H1 (cell line): ENCODE measurements at regions not wholly inside any gene's neighbourhood (a gene's known extent, or its start where the extent isn't known, plus 50 kb on each side); places are given as distances from the start of the nearest gene placed in this dataset.

Experiments
- CTCF ChIA-PET: fragments of 300-600 bp; sonication (Branson Sonifier 250); formaldehyde crosslinking; loops from one replicate; lab custom pipeline; 2021; ENCODE audit not compliant: partially characterized antibody; lab: Charles Lee
- POLR2A ChIA-PET: fragments of 300-600 bp; sonication (Branson Sonifier 250); formaldehyde crosslinking; loops from one replicate; lab custom pipeline; 2021; ENCODE audit warnings: inconsistent platforms; ENCODE audit not compliant: partially characterized antibody; lab: Charles Lee
- DNase-seq, 2 experiments: peaks; one replicate each; pipeline versions ENCODE4 v3.0.0 to v3.0.0-alpha.2; 2010 to 2022; ENCODE audit warnings: low spot score in 2 of 2, low read depth in 1 of 2, mixed read lengths in 1 of 2
- FAIRE-seq: peaks from 2 replicates; lab custom pipeline; 2011; peaks lifted over from hg19 to GRCh38; lab: Jason Lieb, UNC
- H2AFZ ChIP-seq: 2 replicates; pipeline ENCODE4 v1.8.1; 2012; ENCODE audit warnings: low read length, inconsistent platforms
- H2AK5ac ChIP-seq: 2 replicates; pipeline ENCODE4 v1.6.1; 2013; ENCODE audit warnings: low read depth, low read length
- H2BK120ac ChIP-seq: replicated peaks from 2 replicates; pipeline ENCODE3; 2013; ENCODE audit warnings: low read depth, low read length, inconsistent platforms
- H2BK12ac ChIP-seq: 2 replicates; pipeline ENCODE4 v1.6.1; 2013; ENCODE audit warnings: low read depth, low read length
- H2BK15ac ChIP-seq: 2 replicates; pipeline ENCODE4 v1.6.1; 2013; ENCODE audit warnings: low read length
- H2BK20ac ChIP-seq: 2 replicates; pipeline ENCODE4 v1.6.1; 2013; ENCODE audit warnings: low read length
- H2BK5ac ChIP-seq: 2 replicates; pipeline ENCODE4 v1.6.1; 2013; ENCODE audit warnings: low read depth, low read length
- H3K14ac ChIP-seq: 2 replicates; pipeline ENCODE4 v1.6.1; 2013; ENCODE audit warnings: inconsistent platforms; ENCODE audit not compliant: insufficient read length
- H3K18ac ChIP-seq: 2 replicates; pipeline ENCODE4 v1.6.1; 2013; ENCODE audit warnings: low read length; ENCODE audit errors: extremely low read depth
- H3K23ac ChIP-seq: 2 replicates; pipeline ENCODE4 v1.6.1; 2013; ENCODE audit warnings: inconsistent platforms; ENCODE audit not compliant: insufficient read length
- H3K23me2 ChIP-seq: 2 replicates; pipeline ENCODE4 v1.6.1; 2013; ENCODE audit warnings: low read depth, low read length
- H3K27ac ChIP-seq: 2 replicates; pipeline ENCODE4 v1.6.1; 2011; ENCODE audit warnings: low read depth, low read length, inconsistent platforms
- H3K27me3 ChIP-seq, 4 experiments: replicated peaks in 1 of 4; 1 replicate in 1 of 4; 2 replicates in 3 of 4; pipeline versions ENCODE4 v1.6.1 to v1.8.1; 2011 to 2013; ENCODE audit warnings: low read length in 3 of 4, mild to moderate bottlenecking in 3 of 4, inconsistent platforms in 2 of 4, mixed read lengths in 2 of 4, moderate library complexity in 1 of 4; ENCODE audit not compliant: control insufficient read depth in 3 of 4, insufficient read depth in 3 of 4; ENCODE audit errors: extremely low read depth in 1 of 4
- H3K36me3 ChIP-seq, 4 experiments: 2 replicates each; pipeline versions ENCODE4 v1.6.1 to v1.8.1; 2011 to 2013; ENCODE audit warnings: mild to moderate bottlenecking in 4 of 4, low read length in 3 of 4, moderate library complexity in 2 of 4, control low read depth in 1 of 4, inconsistent platforms in 1 of 4; ENCODE audit not compliant: insufficient read depth in 4 of 4, control insufficient read depth in 2 of 4
- H3K4ac ChIP-seq: replicated peaks from 2 replicates; pipeline ENCODE3; 2013; ENCODE audit warnings: low read length, low read depth, mixed read lengths, inconsistent platforms; ENCODE audit not compliant: insufficient read length
- H3K4me1 ChIP-seq, 4 experiments: replicated peaks in 1 of 4; 1 replicate in 1 of 4; 2 replicates in 3 of 4; pipeline versions ENCODE4 v1.6.1 to v1.8.1; 2011 to 2013; ENCODE audit warnings: low read length in 3 of 4, inconsistent platforms in 2 of 4, mixed read lengths in 1 of 4; ENCODE audit not compliant: insufficient read depth in 4 of 4, control insufficient read depth in 3 of 4
- H3K4me2 ChIP-seq, 2 experiments: 2 replicates each; pipeline versions ENCODE4 v1.6.1 to v1.8.1; 2011 to 2013; ENCODE audit warnings: low read depth in 2 of 2, low read length in 2 of 2, control low read depth in 1 of 2, inconsistent platforms in 1 of 2, mild to moderate bottlenecking in 1 of 2; ENCODE audit not compliant: insufficient read depth in 1 of 2
- H3K4me3 ChIP-seq, 4 experiments: fragments of 200-600, 300-600 bp in 1 of 4; sonication (generic), shearing (Covaris generic), sonication (Bioruptor Twin) in 1 of 4; 2 replicates each; pipeline versions ENCODE4 v1.5.1 to v1.8.1; 2011 to 2016; ENCODE audit warnings: low read length in 4 of 4, low read depth in 3 of 4, control low read depth in 2 of 4, inconsistent platforms in 2 of 4, mild to moderate bottlenecking in 2 of 4, mixed read lengths in 1 of 4, moderate library complexity in 1 of 4; ENCODE audit not compliant: insufficient read depth in 2 of 4; ENCODE audit errors: extremely low read depth in 1 of 4
- H3K56ac ChIP-seq: replicated peaks from 2 replicates; pipeline ENCODE3; 2013; ENCODE audit warnings: low read depth, mild to moderate bottlenecking, mixed read lengths, low read length, inconsistent platforms; ENCODE audit not compliant: insufficient read length
- H3K79me1 ChIP-seq: 2 replicates; pipeline ENCODE4 v1.6.1; 2013; ENCODE audit warnings: low read depth, low read length, control low read depth
- H3K79me2 ChIP-seq, 2 experiments: 2 replicates each; pipeline versions ENCODE4 v1.6.1 to v1.8.1; 2012 to 2013; ENCODE audit warnings: low read length in 2 of 2, mild to moderate bottlenecking in 2 of 2, inconsistent platforms in 1 of 2; ENCODE audit not compliant: insufficient read depth in 2 of 2, control insufficient read depth in 1 of 2
- H3K9ac ChIP-seq, 4 experiments: replicated peaks in 1 of 4; 1 replicate in 1 of 4; 2 replicates in 3 of 4; pipeline versions ENCODE4 v1.6.1 to v1.8.1; 2011 to 2013; ENCODE audit warnings: low read depth in 3 of 4, low read length in 3 of 4, control low read depth in 2 of 4, mild to moderate bottlenecking in 2 of 4, moderate library complexity in 2 of 4, inconsistent platforms in 1 of 4; ENCODE audit errors: extremely low read depth in 1 of 4
- H3K9me3 ChIP-seq, 2 experiments: 2 replicates each; pipeline versions ENCODE4 v1.6.1 to v1.8.1; 2012 to 2013; ENCODE audit warnings: mild to moderate bottlenecking in 2 of 2, moderate library complexity in 2 of 2, control low read depth in 1 of 2, inconsistent platforms in 1 of 2, low read depth in 1 of 2, low read length in 1 of 2, mixed read lengths in 1 of 2; ENCODE audit not compliant: insufficient read depth in 2 of 2
- H4K20me1 ChIP-seq, 2 experiments: replicated peaks in 1 of 2; 2 replicates each; pipeline versions ENCODE3 to v1.8.1; 2011 to 2013; ENCODE audit warnings: inconsistent platforms in 2 of 2, low read length in 2 of 2, mild to moderate bottlenecking in 1 of 2; ENCODE audit not compliant: insufficient read depth in 2 of 2, control insufficient read depth in 1 of 2
- H4K5ac ChIP-seq: 2 replicates; pipeline ENCODE4 v1.6.1; 2013; ENCODE audit warnings: low read length, low read depth, mixed read lengths, inconsistent platforms; ENCODE audit not compliant: insufficient read length
- H4K8ac ChIP-seq: 2 replicates; pipeline ENCODE4 v1.8.0; 2013; ENCODE audit warnings: mild to moderate bottlenecking, moderate library complexity, low read length, inconsistent platforms; ENCODE audit not compliant: insufficient read depth; ENCODE audit errors: extremely low read depth
- H4K91ac ChIP-seq: replicated peaks from 2 replicates; pipeline ENCODE3; 2013; ENCODE audit warnings: low read length, mixed read lengths, inconsistent platforms; ENCODE audit not compliant: insufficient read length
- CEBPB ChIP-seq: IDR thresholded peaks from 2 replicates; pipeline ENCODE4 v1.6.1; 2012; ENCODE audit warnings: low read depth, low read length
- CHD2 ChIP-seq: IDR thresholded peaks from 2 replicates; pipeline ENCODE4 v1.6.1; 2012; ENCODE audit warnings: low read length, improper control_type of control experiment
- CTBP2 ChIP-seq: IDR thresholded peaks from 2 replicates; pipeline ENCODE4 v1.7.0; 2011; ENCODE audit warnings: borderline replicate concordance, mild to moderate bottlenecking, moderate library complexity, mixed read lengths, low read length; ENCODE audit not compliant: insufficient read depth, insufficient read length
- EGR1 ChIP-seq: IDR thresholded peaks from 2 replicates; pipeline ENCODE4 v1.6.1; 2011; ENCODE audit warnings: low read depth, low read length, borderline replicate concordance
- GTF2F1 ChIP-seq: IDR thresholded peaks from 2 replicates; pipeline ENCODE4 v1.6.1; 2012; ENCODE audit warnings: low read depth, low read length, improper control_type of control experiment, borderline replicate concordance
- HDAC2 ChIP-seq, 2 experiments: fragments of 300-600 bp in 1 of 2; sonication (generic) in 1 of 2; IDR thresholded peaks; 2 replicates each; pipeline ENCODE4 v1.6.1; 2011 to 2012; ENCODE audit warnings: low read depth in 2 of 2, low read length in 2 of 2, mild to moderate bottlenecking in 2 of 2, moderate library complexity in 2 of 2, borderline replicate concordance in 1 of 2, inconsistent platforms in 1 of 2
- HDAC6 ChIP-seq: IDR thresholded peaks from one replicate; pipeline ENCODE4 v1.7.1; 2012; ENCODE audit warnings: low read depth, mild to moderate bottlenecking, inconsistent platforms, low read length, moderate library complexity
- NANOG ChIP-seq: IDR thresholded peaks from 2 replicates; pipeline ENCODE4 v1.6.1; 2011; ENCODE audit warnings: low read length, low read depth, mild to moderate bottlenecking, inconsistent platforms; ENCODE audit not compliant: insufficient read depth, poor library complexity, severe bottlenecking
- POU5F1 ChIP-seq: IDR thresholded peaks from 2 replicates; pipeline ENCODE4 v1.6.1; 2011; ENCODE audit warnings: low read depth, mild to moderate bottlenecking, low read length, moderate library complexity
- SIX5 ChIP-seq: IDR thresholded peaks from 2 replicates; pipeline ENCODE4 v1.6.1; 2011; ENCODE audit warnings: mild to moderate bottlenecking, low read depth, low read length
- TAF1 ChIP-seq: IDR thresholded peaks from 2 replicates; pipeline ENCODE4 v1.6.1; 2011; ENCODE audit warnings: mild to moderate bottlenecking, low read depth, low read length
- TCF12 ChIP-seq: IDR thresholded peaks from 2 replicates; pipeline ENCODE4 v1.6.1; 2011; ENCODE audit warnings: low read depth, mild to moderate bottlenecking, low read length
- WGBS, 2 experiments: shearing (Covaris generic) in 1 of 2; methylation state at CpG; one replicate each; pipeline versions ENCODE4 v1.1.6 to v1.1.7; 2013 to 2015; ENCODE audit warnings: low lambda C conversion rate in 2 of 2, mixed read lengths in 2 of 2, inconsistent platforms in 1 of 2, low coverage in 1 of 2, missing lambda C conversion rate in 1 of 2; ENCODE audit not compliant: insufficient replicate concordance in 2 of 2, insufficient coverage in 1 of 2, insufficient read length in 1 of 2; ENCODE audit errors: extremely low coverage in 1 of 2, missing lambda C conversion rate in 1 of 2; 5-methylcytosine and 5-hydroxymethylcytosine counted together
- TF ChIP-seq, protein P1 (sequence below): IDR thresholded peaks from 2 replicates; pipeline ENCODE4 v1.6.1; 2012; ENCODE audit warnings: low read length, inconsistent platforms

DNA sequence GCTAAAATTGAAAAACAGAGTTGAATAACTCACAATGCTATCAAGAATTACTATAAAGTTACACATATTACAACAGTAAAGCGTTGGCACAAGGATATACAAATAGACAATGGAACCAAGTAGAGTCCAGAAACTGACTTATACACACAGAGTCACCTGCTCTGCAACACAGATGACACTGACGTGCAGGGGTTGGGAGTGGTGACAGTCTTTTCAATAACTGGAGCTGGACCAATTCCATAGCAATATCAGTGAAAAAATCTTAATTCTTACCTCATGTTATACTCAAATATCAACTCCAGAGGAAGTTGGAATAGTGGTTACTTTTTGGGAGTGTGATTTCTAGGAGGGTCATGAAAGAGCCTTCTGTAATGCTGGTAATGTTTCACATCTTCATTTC is 62.5 kb upstream of the NPY start:
- ChIA-PET CTCF (interaction anchor here (0.8 to 1.0 kb wide), 2 partner anchors 9 to 98 kb away, joined by 3 to 4 read pairs; no protein-coding TSS in a partner anchor), POLR2A (interaction anchor here (1.5 kb wide), 1 partner anchor 9 kb away, joined by 3 read pairs; no protein-coding TSS in a partner anchor)

More for the DNA sequence above, 62.5 kb upstream of the NPY start:
- Histone ChIP-seq H3K23ac (no peak overlapping the region), H3K4me2 (no peak overlapping the region), H4K8ac (no peak overlapping the region), H4K20me1 (no peaks in the 10 kb centered on the region), H2BK15ac (no peak overlapping the region), H3K27ac (no peak overlapping the region), H2AFZ (no peak overlapping the region), H4K5ac (no peak overlapping the region), H2BK5ac (no peak overlapping the region), H3K27me3 (no peaks in the 10 kb centered on the region), H3K9me3 (no peaks in the 10 kb centered on the region), H2AK5ac (no peak overlapping the region), H3K14ac (no peak overlapping the region), H3K4ac (no peak overlapping the region), H3K9ac (no peak overlapping the region), H2BK120ac (no peak overlapping the region), H4K91ac (no peak overlapping the region), H2BK12ac (no peak overlapping the region), H3K56ac (no peak overlapping the region), H3K36me3 (no peaks in the 10 kb centered on the region), H3K4me1 (no peaks in the 10 kb centered on the region), H3K18ac (no peak overlapping the region), H3K23me2 (no peaks in the 10 kb centered on the region), H2BK20ac (no peak overlapping the region), H3K79me2 (no peaks in the 10 kb centered on the region), H3K4me3 (no peak overlapping the region), H3K79me1 (no peaks in the 10 kb centered on the region)
- DNase-seq: no peak
- no peak for FAIRE-seq
- TF ChIP-seq CHD2 (no peak), NANOG (no peak), POU5F1 (no peak), CEBPB (no peak), CTBP2 (no peak), SIX5 (no peak), HDAC6 (no peak), HDAC2 (IDR thresholded peaks at IDR 0.05; ENCODE audit: borderline replicate concordance in 1 of 2, low read depth in 2 of 2, low read length in 2 of 2) (no peak), TCF12 (no peak), GTF2F1 (no peak), TAF1 (no peak), EGR1 (no peak)
- TF ChIP-seq, protein P1, sequence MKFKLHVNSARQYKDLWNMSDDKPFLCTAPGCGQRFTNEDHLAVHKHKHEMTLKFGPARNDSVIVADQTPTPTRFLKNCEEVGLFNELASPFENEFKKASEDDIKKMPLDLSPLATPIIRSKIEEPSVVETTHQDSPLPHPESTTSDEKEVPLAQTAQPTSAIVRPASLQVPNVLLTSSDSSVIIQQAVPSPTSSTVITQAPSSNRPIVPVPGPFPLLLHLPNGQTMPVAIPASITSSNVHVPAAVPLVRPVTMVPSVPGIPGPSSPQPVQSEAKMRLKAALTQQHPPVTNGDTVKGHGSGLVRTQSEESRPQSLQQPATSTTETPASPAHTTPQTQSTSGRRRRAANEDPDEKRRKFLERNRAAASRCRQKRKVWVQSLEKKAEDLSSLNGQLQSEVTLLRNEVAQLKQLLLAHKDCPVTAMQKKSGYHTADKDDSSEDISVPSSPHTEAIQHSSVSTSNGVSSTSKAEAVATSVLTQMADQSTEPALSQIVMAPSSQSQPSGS: no peak
- 61% methylated on average over 2 of the region's 2 CpGs; no CpG with 5 or more reads in 1 of the 2 experiments for WGBS, 2 experiments
